Thoracic aorta (tissue), 2 donors: ENCODE measurements at regions not wholly inside any gene's neighbourhood (a gene's known extent, or its start where the extent isn't known, plus 50 kb on each side); places are given as distances from the start of the nearest gene placed in this dataset.

ENCODE experiments used
- ATAC-seq: fragments of 150-250 bp; one replicate; pipeline ENCODE4 v1.8.0; 2017; ENCODE audit warnings: low read depth; ENCODE audit not compliant: insufficient number of reproducible peaks, low FRiP score
- DNase-seq: peaks from one replicate; pipeline ENCODE4 v3.0.0-alpha.2; 2020; ENCODE audit warnings: low spot score
- H3K27ac ChIP-seq, 2 donors: fragments of 200-600 bp; sonication (generic); 1 replicate in 1 of 2; 2 replicates in 1 of 2; pipeline ENCODE4 v1.5.1; 2016; ENCODE audit warnings: mild to moderate bottlenecking in 2 of 2, moderate library complexity in 2 of 2
- H3K27me3 ChIP-seq: fragments of 200-600 bp; sonication (generic); replicated peaks from 2 replicates; pipeline ENCODE4 v1.6.0; 2016; ENCODE audit warnings: mild to moderate bottlenecking; ENCODE audit not compliant: insufficient read depth
- H3K36me3 ChIP-seq: fragments of 200-600 bp; sonication (generic); one replicate; pipeline ENCODE4 v1.5.1; 2016
- H3K4me1 ChIP-seq, 2 donors: fragments of 200-600 bp; sonication (generic); 1 replicate in 1 of 2; 2 replicates in 1 of 2; pipeline versions ENCODE4 v1.5.1 to v1.6.0; 2016; ENCODE audit warnings: low read depth in 2 of 2, mild to moderate bottlenecking in 1 of 2; ENCODE audit not compliant: control insufficient read depth in 1 of 2
- H3K4me3 ChIP-seq: fragments of 200-600 bp; sonication (generic); 2 replicates; pipeline ENCODE4 v1.5.1; 2016; ENCODE audit warnings: mild to moderate bottlenecking
- H3K9me3 ChIP-seq: fragments of 200-600 bp; sonication (generic); 2 replicates; pipeline ENCODE4 v1.5.1; 2016
- CTCF ChIP-seq: fragments of 200-600 bp; sonication (generic); IDR thresholded peaks from one replicate; pipeline ENCODE4 v1.5.1; 2019; ENCODE audit warnings: antibody characterized with exemption

- H3K4me3 ChIP-seq: no peak overlapping the region
- H3K9me3 ChIP-seq: no peaks in the 10 kb centered on the region
- ATAC-seq: no peak
- no peak for TF ChIP-seq CTCF
- H3K27ac ChIP-seq: no peak overlapping the region
- no peaks in the 10 kb centered on the region for H3K4me1 ChIP-seq
- DNase-seq: no peak
- H3K36me3 ChIP-seq: no peaks in the 10 kb centered on the region
- H3K27me3 ChIP-seq: no peaks in the 10 kb centered on the region
Observed at GRCh38 chr4:177582992-177583391, 140.8 kb upstream of the AGA start.

- Histone ChIP-seq H3K4me1 (no peaks in the 10 kb centered on the region), H3K27ac (no peak overlapping the region), H3K27me3 (no peaks in the 10 kb centered on the region), H3K36me3 (no peaks in the 10 kb centered on the region), H3K4me3 (no peak overlapping the region), H3K9me3 (no peaks in the 10 kb centered on the region)
- no peak for TF ChIP-seq CTCF
- DNase-seq: no peak
- no peak for ATAC-seq
Observed at GRCh38 chr4:177587989-177588388, 145.8 kb upstream of the AGA start.

GRCh38 chr4:177595386-177595785 lies 153.1 kb upstream of the AGA start:
- no peaks in the 10 kb centered on the region for H3K9me3 ChIP-seq
- H3K4me1 ChIP-seq: no peaks in the 10 kb centered on the region
- H3K36me3 ChIP-seq: no peaks in the 10 kb centered on the region
- no peaks in the 10 kb centered on the region for H3K27me3 ChIP-seq
- no peak overlapping the region for H3K27ac ChIP-seq
- ATAC-seq (no peak), DNase-seq (no peak)
- no peak overlapping the region for H3K4me3 ChIP-seq
- no peak for TF ChIP-seq CTCF

GRCh38 chr4:177596035-177596434 lies 153.8 kb upstream of the AGA start:
- no peak for TF ChIP-seq CTCF
- Histone ChIP-seq H3K9me3 (no peaks in the 10 kb centered on the region), H3K27ac (no peak overlapping the region), H3K27me3 (no peaks in the 10 kb centered on the region), H3K4me3 (no peak overlapping the region), H3K4me1 (no peaks in the 10 kb centered on the region), H3K36me3 (no peaks in the 10 kb centered on the region)
- DNase-seq: no peak
- no peak for ATAC-seq

- Histone ChIP-seq H3K27ac (no peak overlapping the region), H3K27me3 (no peaks in the 10 kb centered on the region), H3K4me1 (no peaks in the 10 kb centered on the region), H3K9me3 (no peaks in the 10 kb centered on the region), H3K36me3 (no peaks in the 10 kb centered on the region), H3K4me3 (no peak overlapping the region)
- TF ChIP-seq CTCF: no peak
- ATAC-seq: no peak
- DNase-seq: no peak
Observed at GRCh38 chr4:177596991-177597390, 154.8 kb upstream of the AGA start.
